ENCODE measurements at regions not wholly inside any gene's neighbourhood (a gene's known extent, or its start where the extent isn't known, plus 50 kb on each side); places are given as distances from the start of the nearest gene placed in this dataset.
"Not testable (repeated sequence)": the region's sequence is repeated elsewhere in the genome, so short reads cannot be mapped to it uniquely, and the experiment has no call there.

- H3K79me2 ChIP-seq (ENCODE audit: insufficient read depth, low read length); H2AFZ ChIP-seq (ENCODE audit: low read depth, low read length, severe bottlenecking); H3K4me2 ChIP-seq (ENCODE audit: low read depth, low read length, poor library complexity, severe bottlenecking); H3K9me2 ChIP-seq (replicated peaks; ENCODE audit: insufficient read depth, low read length); H4K20me1 ChIP-seq (ENCODE audit: low read depth, low read length); H3F3A ChIP-seq (ENCODE audit: insufficient read depth); H3K27me3 ChIP-seq (ENCODE audit: low read length); H3K9me3 ChIP-seq (ENCODE audit: insufficient read depth, low read length); H3K27ac ChIP-seq (ENCODE audit: low read depth, low read length); H3K9ac ChIP-seq (ENCODE audit: low read length); H3K4me3 ChIP-seq (ENCODE audit: insufficient read depth, low read length, poor library complexity, severe bottlenecking); H3K36me3 ChIP-seq (ENCODE audit: low read length): not testable (repeated sequence)
These were observed 192.7 kb downstream of the NPIPB11 start for GRCh38 chr16:29213770-29214169.

GRCh38 chr16:29213251-29213650, 193.3 kb downstream of the NPIPB11 start:
- not testable (repeated sequence) for H3K9me2 ChIP-seq (replicated peaks; ENCODE audit: insufficient read depth, low read length); H3K27me3 ChIP-seq (ENCODE audit: low read length)

GRCh38 chr16:29212084-29213027, 194.2 kb downstream of the NPIPB11 start:
- H3K4me3 ChIP-seq (ENCODE audit: insufficient read depth, low read length, poor library complexity, severe bottlenecking); H3K79me2 ChIP-seq (ENCODE audit: insufficient read depth, low read length); H3K36me3 ChIP-seq (ENCODE audit: low read length); H3K9me3 ChIP-seq (ENCODE audit: insufficient read depth, low read length); H3F3A ChIP-seq (ENCODE audit: insufficient read depth); H2AFZ ChIP-seq (ENCODE audit: low read depth, low read length, severe bottlenecking); H3K27me3 ChIP-seq (ENCODE audit: low read length); H3K9ac ChIP-seq (ENCODE audit: low read length); H4K20me1 ChIP-seq (ENCODE audit: low read depth, low read length); H3K27ac ChIP-seq (ENCODE audit: low read depth, low read length); H3K9me2 ChIP-seq (replicated peaks; ENCODE audit: insufficient read depth, low read length); H3K4me2 ChIP-seq (ENCODE audit: low read depth, low read length, poor library complexity, severe bottlenecking): not testable (repeated sequence)

More at GRCh38 chr16:29213251-29213650, 193.3 kb downstream of the NPIPB11 start:
- H3K27ac ChIP-seq (ENCODE audit: low read depth, low read length); H3K79me2 ChIP-seq (ENCODE audit: insufficient read depth, low read length); H3K9ac ChIP-seq (ENCODE audit: low read length); H3K4me3 ChIP-seq (ENCODE audit: insufficient read depth, low read length, poor library complexity, severe bottlenecking); H3K4me2 ChIP-seq (ENCODE audit: low read depth, low read length, poor library complexity, severe bottlenecking); H4K20me1 ChIP-seq (ENCODE audit: low read depth, low read length); H3K36me3 ChIP-seq (ENCODE audit: low read length); H3F3A ChIP-seq (ENCODE audit: insufficient read depth); H2AFZ ChIP-seq (ENCODE audit: low read depth, low read length, severe bottlenecking); H3K9me3 ChIP-seq (ENCODE audit: insufficient read depth, low read length): not testable (repeated sequence)

GRCh38 chr16:29211456-29211855, 195.1 kb downstream of the NPIPB11 start:
- H3K79me2 ChIP-seq (ENCODE audit: insufficient read depth, low read length), result not testable (repeated sequence)

GRCh38 chr16:29210299-29211150, 196.0 kb downstream of the NPIPB11 start:
- not testable (repeated sequence) for H2AFZ ChIP-seq (ENCODE audit: low read depth, low read length, severe bottlenecking); H3K27me3 ChIP-seq (ENCODE audit: low read length); H3K9ac ChIP-seq (ENCODE audit: low read length); H3K27ac ChIP-seq (ENCODE audit: low read depth, low read length); H4K20me1 ChIP-seq (ENCODE audit: low read depth, low read length); H3K79me2 ChIP-seq (ENCODE audit: insufficient read depth, low read length); H3K9me3 ChIP-seq (ENCODE audit: insufficient read depth, low read length); H3K4me3 ChIP-seq (ENCODE audit: insufficient read depth, low read length, poor library complexity, severe bottlenecking); H3K4me2 ChIP-seq (ENCODE audit: low read depth, low read length, poor library complexity, severe bottlenecking); H3K36me3 ChIP-seq (ENCODE audit: low read length); H3F3A ChIP-seq (ENCODE audit: insufficient read depth); H3K9me2 ChIP-seq (replicated peaks; ENCODE audit: insufficient read depth, low read length)

More at GRCh38 chr16:29211456-29211855, 195.1 kb downstream of the NPIPB11 start:
- H3K9me2 ChIP-seq (replicated peaks; ENCODE audit: insufficient read depth, low read length); H4K20me1 ChIP-seq (ENCODE audit: low read depth, low read length); H3F3A ChIP-seq (ENCODE audit: insufficient read depth); H3K27me3 ChIP-seq (ENCODE audit: low read length); H3K36me3 ChIP-seq (ENCODE audit: low read length); H3K27ac ChIP-seq (ENCODE audit: low read depth, low read length); H3K4me2 ChIP-seq (ENCODE audit: low read depth, low read length, poor library complexity, severe bottlenecking); H3K9me3 ChIP-seq (ENCODE audit: insufficient read depth, low read length); H3K4me3 ChIP-seq (ENCODE audit: insufficient read depth, low read length, poor library complexity, severe bottlenecking); H2AFZ ChIP-seq (ENCODE audit: low read depth, low read length, severe bottlenecking); H3K9ac ChIP-seq (ENCODE audit: low read length): not testable (repeated sequence)

GRCh38 chr16:29206120-29206519, 200.4 kb downstream of the NPIPB11 start:
- H3K27ac ChIP-seq (ENCODE audit: low read depth, low read length); H3F3A ChIP-seq (ENCODE audit: insufficient read depth); H3K9me2 ChIP-seq (replicated peaks; ENCODE audit: insufficient read depth, low read length); H3K4me2 ChIP-seq (ENCODE audit: low read depth, low read length, poor library complexity, severe bottlenecking); H3K36me3 ChIP-seq (ENCODE audit: low read length); H3K79me2 ChIP-seq (ENCODE audit: insufficient read depth, low read length); H3K9ac ChIP-seq (ENCODE audit: low read length); H3K4me3 ChIP-seq (ENCODE audit: insufficient read depth, low read length, poor library complexity, severe bottlenecking); H3K9me3 ChIP-seq (ENCODE audit: insufficient read depth, low read length); H2AFZ ChIP-seq (ENCODE audit: low read depth, low read length, severe bottlenecking); H4K20me1 ChIP-seq (ENCODE audit: low read depth, low read length); H3K27me3 ChIP-seq (ENCODE audit: low read length): not testable (repeated sequence)

- not testable (repeated sequence) for H3K4me3 ChIP-seq (ENCODE audit: insufficient read depth, low read length, poor library complexity, severe bottlenecking); H3K9me2 ChIP-seq (replicated peaks; ENCODE audit: insufficient read depth, low read length); H3K9me3 ChIP-seq (ENCODE audit: insufficient read depth, low read length); H3F3A ChIP-seq (ENCODE audit: insufficient read depth); H3K4me2 ChIP-seq (ENCODE audit: low read depth, low read length, poor library complexity, severe bottlenecking); H3K9ac ChIP-seq (ENCODE audit: low read length); H3K27me3 ChIP-seq (ENCODE audit: low read length); H4K20me1 ChIP-seq (ENCODE audit: low read depth, low read length); H3K36me3 ChIP-seq (ENCODE audit: low read length); H2AFZ ChIP-seq (ENCODE audit: low read depth, low read length, severe bottlenecking); H3K79me2 ChIP-seq (ENCODE audit: insufficient read depth, low read length); H3K27ac ChIP-seq (ENCODE audit: low read depth, low read length)
These were observed 201.4 kb downstream of the NPIPB11 start for GRCh38 chr16:29205151-29205550.
